HG02981 (cell line): ENCODE measurements at regions not wholly inside any gene's neighbourhood (a gene's known extent, or its start where the extent isn't known, plus 50 kb on each side); places are given as distances from the start of the nearest gene placed in this dataset.

Source experiments
- ATAC-seq: cut with Tn5 transposase; IDR thresholded peaks from one replicate; pipeline ENCODE4 v1.9.1; 2021; ENCODE audit warnings: mild to moderate bottlenecking, moderate library complexity; ENCODE audit not compliant: unreplicated experiment

- ATAC-seq, result no peak
Observed at GRCh38 chr2:19045151-19045550, 313.3 kb downstream of the OSR1 start.

DNA sequence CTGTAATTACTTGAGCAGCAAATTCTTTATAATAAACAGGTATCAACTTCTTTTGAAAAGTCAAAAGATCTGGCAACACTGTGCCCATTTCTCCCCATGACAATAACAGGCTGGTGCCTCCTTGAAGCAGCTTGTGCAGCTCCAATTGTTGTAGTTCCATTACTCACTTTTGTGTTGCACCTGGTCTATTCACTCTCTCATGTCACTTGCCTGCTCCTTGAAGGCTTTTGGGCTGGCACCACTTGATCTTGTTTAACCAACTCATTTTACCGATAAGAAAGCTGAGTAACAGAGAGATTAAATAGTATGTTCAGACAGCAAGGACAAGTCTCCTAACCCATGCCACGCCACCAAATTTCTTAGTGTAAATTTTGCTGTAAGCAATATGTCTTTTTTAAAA, 314.5 kb downstream of the OSR1 start:
- no peak for ATAC-seq

DNA sequence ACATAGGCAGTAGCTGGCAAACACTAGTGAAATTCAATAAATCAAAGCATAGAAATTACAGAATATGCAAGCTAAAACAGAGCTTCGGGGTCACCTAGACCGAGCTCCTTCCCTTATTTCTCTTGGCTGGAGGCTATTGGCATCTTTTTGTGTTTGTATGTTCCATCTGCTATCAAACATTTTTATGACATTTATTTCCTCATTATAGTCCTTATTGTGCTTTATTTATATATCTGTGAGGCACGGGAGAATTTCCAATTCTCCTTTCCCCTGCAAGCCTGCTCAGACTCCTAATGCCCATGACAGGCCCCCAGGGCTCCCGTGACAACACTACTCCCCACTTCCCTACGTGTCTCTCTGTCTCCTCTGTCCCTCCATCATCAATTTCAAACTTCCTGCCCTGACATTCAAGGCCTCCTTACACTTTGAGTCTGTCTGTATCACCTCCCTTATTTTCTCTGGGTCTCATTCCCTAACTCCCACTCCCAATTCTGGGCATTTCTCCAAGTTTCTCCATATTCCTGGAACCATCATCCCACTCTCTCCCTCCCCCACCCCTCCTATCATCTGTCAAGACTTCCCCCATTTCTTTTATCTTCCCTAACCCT, 316.9 kb downstream of the OSR1 start:
- no peak for ATAC-seq

GRCh38 chr2:19038071-19039015, 320.1 kb downstream of the OSR1 start:
- ATAC-seq, result no peak

- no peak for ATAC-seq
Observed at GRCh38 chr2:19036091-19036490, 322.3 kb downstream of the OSR1 start.

DNA sequence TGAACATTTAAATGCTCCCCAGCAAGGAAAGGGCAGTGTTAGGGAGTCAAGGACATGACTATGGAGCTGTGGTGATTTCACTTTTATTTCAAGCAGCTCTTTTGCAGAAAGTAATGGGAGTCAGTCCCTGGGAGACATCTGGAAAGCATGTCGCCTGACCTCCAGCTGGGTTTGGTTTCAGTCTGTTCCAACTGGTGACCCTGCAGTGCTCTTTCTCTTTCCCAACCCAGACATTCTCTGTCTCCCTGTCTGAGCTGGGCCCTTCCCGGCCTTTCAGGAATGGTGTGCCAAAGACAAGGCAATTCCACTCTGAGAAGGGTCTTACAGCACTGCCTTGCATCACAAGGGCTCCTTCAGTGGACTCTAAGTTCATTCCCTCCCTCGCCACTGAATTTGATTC, 323.2 kb downstream of the OSR1 start:
- ATAC-seq, result no peak

- no peak for ATAC-seq
Observed at GRCh38 chr2:19033240-19033639, 325.2 kb downstream of the OSR1 start.

- no peak for ATAC-seq
Observed at GRCh38 chr2:19031642-19032041, 326.8 kb downstream of the OSR1 start.

GRCh38 chr2:19029655-19030054, 328.8 kb downstream of the OSR1 start:
- ATAC-seq, result no peak

DNA sequence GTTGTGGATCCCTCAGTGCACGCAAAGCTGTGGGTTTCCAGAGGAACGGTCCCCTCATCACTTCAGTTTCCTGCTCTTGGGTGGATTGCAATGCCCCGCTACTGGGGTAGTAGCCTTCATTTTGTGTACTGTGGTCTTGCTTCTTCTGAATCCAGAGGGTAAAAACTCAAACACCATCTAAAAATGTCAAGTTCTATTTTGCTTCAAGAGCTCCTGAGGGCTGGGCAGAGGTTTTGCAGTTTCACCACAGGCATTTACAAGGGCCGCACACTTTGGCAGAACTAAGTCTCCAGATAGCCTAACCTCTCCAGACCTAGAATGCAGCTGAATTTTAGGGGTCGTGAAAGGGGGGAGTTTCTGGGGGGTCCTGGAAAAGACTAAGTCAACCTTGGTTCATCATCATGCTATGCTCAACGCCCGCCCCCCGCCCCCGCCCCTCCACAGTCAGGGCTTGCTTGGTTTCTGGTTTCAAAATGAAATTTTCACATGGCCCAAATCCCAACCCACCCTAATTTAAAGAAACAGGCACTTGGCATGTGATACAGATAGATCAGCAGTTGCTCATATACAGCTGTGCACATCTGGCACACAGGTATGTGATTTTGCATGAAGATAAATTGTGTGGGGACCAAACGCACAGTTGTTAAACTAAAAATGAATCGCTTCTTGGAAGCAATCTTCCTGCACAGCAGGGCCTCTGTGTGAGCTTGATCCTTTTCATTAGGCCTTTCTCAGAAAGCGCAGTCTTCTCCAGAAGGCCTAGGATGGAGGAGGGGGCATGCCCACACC, 329.6 kb downstream of the OSR1 start:
- ATAC-seq, result no peak

DNA sequence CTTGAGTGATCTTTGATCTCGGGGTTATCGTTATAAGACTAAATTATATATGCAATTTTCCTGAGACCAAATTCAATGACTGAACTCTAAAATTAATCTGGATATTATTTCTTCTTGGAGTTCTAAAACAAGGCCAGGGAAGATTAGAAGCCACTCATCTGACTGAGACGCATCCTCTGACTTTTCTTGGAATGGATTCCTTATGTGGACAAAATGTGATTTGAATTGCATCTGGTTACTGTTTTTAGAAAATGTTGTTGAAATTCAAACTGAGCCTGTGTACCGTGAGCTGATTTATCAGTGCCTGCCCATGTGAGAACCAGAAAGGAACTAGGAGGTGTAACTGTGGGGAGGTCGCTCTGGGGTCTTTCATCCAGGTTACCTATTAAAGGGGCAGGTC, 330.8 kb downstream of the OSR1 start:
- ATAC-seq, result no peak

- no peak for ATAC-seq
Observed at GRCh38 chr2:19026261-19026660, 332.2 kb downstream of the OSR1 start.

DNA sequence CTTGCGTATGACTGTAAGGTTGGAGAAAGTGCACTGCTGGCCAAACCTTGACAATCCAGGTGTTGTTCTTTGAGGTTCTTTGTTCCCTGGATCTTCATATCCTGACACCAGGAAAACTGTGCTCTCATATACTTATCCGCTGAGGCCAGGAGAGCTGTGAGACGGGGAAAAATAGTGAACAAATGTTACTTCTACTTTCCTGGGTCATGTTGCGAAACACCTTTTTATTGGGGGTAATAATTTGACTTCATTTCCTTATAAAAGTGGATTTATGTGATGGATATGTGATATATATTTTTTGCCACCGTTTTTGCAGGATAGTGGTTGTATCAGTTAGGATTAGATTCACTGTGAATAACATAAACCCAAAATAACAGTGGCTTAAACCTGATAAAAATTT, 336.1 kb downstream of the OSR1 start:
- no peak for ATAC-seq

GRCh38 chr2:19021721-19022120, 336.7 kb downstream of the OSR1 start:
- no peak for ATAC-seq

GRCh38 chr2:19021100-19021476, 337.3 kb downstream of the OSR1 start:
- no peak for ATAC-seq

DNA sequence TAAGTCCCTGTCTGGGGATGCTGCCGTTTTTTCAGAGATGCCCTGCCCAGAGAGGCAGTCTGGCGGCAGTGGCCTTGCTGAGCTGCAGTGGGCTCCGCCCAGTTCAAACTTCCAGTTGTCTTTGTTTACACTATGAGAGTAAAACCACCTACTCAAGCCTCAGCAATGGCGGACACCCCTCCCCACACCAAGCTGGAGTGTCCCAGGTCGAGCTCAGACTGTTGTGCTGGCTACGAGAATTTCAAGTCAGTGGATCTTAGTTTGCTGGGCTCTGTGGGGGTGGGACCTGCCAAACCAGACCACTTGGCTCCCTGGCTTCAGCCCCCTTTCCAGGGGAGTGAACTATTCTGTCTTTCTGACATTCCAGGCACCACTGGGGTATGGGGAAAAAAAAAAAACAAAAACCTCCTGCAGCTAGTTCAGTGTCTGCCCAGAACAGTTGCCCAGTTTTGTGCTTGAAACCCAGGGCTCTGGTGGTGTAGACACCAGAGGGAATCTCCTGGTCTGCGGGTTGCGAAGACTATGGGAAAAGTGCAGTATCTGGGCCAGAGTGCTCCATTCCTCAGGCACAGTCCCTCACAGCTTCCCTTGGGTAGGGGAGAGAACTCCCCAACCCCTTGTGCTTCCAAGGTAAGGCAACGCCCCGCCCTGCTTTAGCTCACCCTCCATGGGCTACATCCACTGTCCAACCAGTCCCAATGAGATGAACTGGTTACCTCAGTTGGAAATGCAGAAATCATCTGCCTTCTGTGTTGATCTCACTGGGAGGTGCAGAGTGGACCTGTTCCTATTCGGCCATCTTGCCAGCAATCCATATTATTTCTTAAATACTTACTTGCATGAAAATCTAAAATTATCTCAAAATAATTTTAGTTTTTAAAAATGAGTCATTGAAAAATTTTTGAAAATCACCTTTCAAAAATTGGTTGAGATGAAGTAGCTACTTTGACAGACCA, 338.0 kb downstream of the OSR1 start:
- ATAC-seq, result no peak

GRCh38 chr2:19009510-19009909, 348.9 kb downstream of the OSR1 start:
- ATAC-seq, result no peak

DNA sequence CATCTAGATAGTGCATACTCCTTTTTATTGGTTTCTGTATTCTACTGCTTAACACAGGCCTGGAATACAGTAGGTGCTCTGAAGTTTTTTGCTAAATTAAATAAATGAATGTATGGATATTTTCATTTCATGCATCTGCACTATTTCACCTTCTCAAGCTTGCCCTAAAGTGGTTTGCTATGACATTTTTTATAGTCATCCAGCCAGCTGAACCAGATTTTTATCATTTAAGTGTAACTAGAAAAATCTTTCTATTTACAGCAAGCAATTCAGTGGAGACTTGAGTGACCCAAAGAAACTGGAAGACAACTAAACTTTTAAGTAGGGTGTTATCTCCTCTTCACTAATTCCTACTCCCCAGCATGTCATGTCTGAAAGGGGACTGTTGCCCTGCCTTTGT, 354.9 kb downstream of the OSR1 start:
- ATAC-seq, result no peak

DNA sequence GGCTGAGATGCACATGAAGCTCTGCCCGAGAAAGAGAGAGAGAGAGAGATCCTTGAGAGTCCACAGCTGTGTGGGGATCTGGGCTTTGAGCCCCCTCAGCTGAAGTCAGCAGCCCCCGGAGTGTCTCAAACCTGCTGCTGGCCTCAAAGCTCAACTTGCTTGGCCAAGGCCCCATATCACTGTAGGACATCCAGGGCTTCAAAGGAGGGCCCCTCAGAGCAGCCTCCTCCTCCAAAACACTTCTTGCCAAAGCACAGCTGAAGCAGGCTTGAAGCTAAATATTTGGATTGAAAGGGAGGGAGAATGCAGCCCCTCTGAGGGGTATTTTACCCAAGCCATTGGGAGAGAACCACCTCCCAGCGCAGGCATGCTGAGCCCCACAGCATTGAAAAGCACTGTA, 357.6 kb downstream of the OSR1 start:
- no peak for ATAC-seq

DNA sequence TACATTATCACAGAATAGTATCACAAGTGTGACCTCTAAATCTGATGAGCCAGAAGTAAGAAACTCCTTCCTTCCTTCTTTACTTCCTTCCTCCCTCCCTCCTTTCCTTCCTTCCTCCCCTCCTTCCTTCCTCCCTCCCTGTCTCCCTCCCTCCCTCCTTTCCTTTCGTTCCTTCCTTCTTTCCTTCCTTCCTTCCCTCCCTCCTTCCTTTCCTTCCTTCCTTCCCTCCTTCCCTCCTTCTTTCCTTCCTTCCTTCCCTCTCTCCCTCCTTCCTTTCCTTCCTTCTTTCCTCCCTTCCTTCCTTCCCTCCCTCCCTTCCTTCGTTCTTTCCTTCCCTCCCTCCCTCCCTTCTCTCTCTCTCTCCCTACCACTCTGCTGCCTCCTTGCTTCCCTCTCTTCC, 359.2 kb downstream of the OSR1 start:
- ATAC-seq, result no peak

- no peak for ATAC-seq
Observed at GRCh38 chr2:18998491-18998890, 359.9 kb downstream of the OSR1 start.
